ENCODE measurements at regions not wholly inside any gene's neighbourhood (a gene's known extent, or its start where the extent isn't known, plus 50 kb on each side); places are given as distances from the start of the nearest gene placed in this dataset.

DNA sequence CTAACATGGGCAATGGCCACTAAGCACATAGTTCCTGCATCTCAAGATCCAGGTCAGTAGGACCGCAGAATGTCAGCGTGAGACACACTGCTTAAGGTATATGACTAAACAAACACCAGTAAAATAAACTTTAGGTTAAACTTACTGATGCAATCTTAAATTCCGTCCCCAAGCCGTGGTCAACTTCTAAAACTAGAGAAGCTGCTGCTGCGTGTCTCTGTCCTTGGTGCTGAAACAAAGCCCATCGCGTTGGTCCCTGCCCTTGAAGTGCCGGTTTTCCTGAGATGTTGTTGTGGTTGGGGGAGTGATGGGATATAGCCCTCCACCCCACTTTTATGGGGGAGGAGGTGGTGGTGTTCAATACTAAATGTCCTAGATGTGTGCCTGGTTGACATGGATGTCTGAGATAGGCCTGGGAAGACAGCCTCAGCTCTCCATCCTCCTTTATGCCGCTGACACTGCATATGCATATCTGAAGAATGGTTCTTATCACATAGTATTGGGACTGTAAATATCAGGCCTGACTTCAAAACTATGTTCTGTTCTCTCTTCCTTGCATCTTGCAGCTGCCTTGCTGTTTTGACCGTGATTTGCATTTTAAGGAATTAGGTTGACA, 72.0 kb upstream of the KCNA3 start:
- H3K27ac ChIP-seq: no peak overlapping the region
- TF ChIP-seq ZFX (IDR thresholded peaks at IDR 0.05) (no peak), CTCF (conservative IDR thresholded peaks at IDR 0.05) (no peak)

GRCh38 chr1:110743397-110743796, 68.7 kb upstream of the KCNA3 start:
- H3K27ac ChIP-seq: no peak overlapping the region
- TF ChIP-seq ZFX (IDR thresholded peaks at IDR 0.05) (no peak), CTCF (conservative IDR thresholded peaks at IDR 0.05) (no peak)

DNA sequence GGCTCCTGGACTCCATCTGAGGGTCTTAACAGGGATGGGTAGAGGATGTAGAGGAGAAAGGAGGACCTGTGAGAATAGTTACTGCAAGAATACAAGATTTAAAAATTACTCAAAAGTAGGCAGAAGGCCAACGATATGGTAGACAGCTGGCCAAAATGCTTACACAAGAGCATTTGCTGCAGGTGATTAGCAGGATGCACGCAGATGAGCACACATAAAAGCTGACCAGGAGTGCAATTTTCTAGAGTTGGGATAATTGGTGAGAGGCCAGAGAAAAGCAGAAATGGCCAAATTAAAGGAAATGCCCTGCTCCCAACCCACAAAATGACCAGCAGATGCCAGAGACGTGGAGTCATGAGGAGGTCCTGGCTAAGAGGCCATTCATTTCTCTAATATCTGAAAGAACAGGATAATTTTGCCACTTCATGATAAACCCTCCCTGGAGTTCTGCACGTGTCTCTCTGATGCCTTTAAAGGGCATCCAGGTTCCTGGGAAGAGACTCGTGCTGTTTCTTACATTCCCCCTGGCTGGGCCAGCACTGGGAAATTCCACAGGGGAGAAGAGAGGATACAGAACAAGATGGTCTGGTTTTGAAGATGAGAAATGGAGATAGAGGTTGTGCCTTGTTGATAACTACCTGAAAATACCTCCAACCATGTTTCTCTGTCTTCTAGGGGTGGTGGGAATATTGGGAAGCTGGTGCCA, 62.3 kb upstream of the KCNA3 start:
- no peak overlapping the region for H3K27ac ChIP-seq
- no peak for TF ChIP-seq ZFX (IDR thresholded peaks at IDR 0.05)
- no peak for TF ChIP-seq CTCF (conservative IDR thresholded peaks at IDR 0.05)

DNA sequence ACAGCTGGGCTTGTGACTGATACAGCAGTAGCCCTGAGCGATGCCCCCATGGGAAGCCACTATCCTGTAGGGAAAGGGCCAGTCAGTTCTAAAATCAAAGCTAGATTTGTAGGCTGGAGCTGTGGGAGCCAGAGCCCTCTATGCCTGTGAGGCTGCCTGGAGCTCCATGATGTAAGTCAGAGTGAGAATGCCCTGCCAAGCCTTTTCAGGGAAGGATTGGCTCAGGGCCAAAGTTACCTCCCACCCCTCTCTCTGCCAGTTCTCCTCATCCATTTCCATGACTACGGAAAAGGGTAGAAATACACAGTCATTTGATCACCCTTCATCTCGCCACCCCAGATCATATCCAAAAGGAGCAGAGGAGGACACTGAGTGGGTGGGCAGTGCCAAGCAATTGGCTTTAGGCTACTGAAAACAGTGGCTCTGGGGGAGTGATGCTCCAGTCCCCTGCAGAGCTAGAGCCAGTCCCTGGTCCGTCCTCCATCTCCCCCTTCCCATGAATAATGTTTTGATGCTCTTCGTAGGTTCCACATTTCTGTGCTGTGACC, 59.5 kb upstream of the KCNA3 start:
- no peak overlapping the region for H3K27ac ChIP-seq
- TF ChIP-seq CTCF (conservative IDR thresholded peaks at IDR 0.05): no peak
- no peak for TF ChIP-seq ZFX (IDR thresholded peaks at IDR 0.05)

DNA sequence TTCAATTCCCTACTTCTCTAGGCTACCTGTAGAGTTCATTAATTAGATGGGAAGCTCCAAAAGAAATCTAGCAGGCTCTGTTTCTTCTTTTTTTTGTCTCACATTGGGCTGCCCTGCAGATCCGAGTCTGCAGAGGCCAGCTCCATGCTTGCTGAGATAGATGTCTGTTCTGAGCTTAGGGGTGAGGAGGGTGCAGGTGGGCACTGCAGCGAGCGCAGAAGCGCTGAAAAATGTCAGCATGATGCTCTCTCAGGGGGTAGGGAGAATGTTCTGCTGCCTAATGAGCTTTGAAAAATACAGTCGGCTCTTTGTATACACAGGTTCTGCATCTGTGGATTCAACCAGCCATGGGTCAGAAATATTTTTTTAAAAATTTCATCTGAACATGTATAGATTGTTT, 56.8 kb upstream of the KCNA3 start:
- no peak overlapping the region for H3K27ac ChIP-seq
- TF ChIP-seq CTCF (conservative IDR thresholded peaks at IDR 0.05) (no peak), ZFX (IDR thresholded peaks at IDR 0.05) (no peak)

GRCh38 chr1:110728388-110729001, 53.8 kb upstream of the KCNA3 start:
- TF ChIP-seq CTCF (conservative IDR thresholded peaks at IDR 0.05) (no peak), ZFX (IDR thresholded peaks at IDR 0.05) (no peak)
- no peak overlapping the region for H3K27ac ChIP-seq

DNA sequence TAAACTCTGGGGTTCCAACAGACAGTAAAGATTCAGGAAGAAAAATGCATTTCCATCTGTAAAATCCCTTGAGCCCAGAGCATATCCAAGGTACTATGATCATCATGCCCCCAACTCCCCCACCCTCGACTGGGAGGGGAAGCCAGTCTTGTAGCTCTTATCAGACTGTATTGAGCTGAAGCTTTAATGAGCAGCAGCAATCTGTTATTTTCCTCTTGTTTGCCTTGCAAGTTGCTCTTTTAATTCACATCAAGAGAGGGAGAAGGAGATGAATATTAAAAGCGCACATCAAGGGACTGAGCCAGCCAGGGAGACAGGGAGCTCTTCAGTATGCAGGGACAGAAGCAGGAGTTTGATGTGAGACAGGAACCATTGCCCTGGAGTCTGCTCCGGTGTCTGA, 52.5 kb upstream of the KCNA3 start:
- H3K27ac ChIP-seq: no peak overlapping the region
- TF ChIP-seq ZFX (IDR thresholded peaks at IDR 0.05) (no peak), CTCF (conservative IDR thresholded peaks at IDR 0.05) (no peak)
